Activated T-cell treated with anti-CD3 and anti-CD28 coated beads for 48 hours (primary cell): ENCODE measurements at regions not wholly inside any gene's neighbourhood (a gene's known extent, or its start where the extent isn't known, plus 50 kb on each side); places are given as distances from the start of the nearest gene placed in this dataset.

Experiments used
- DNase-seq: peaks from one replicate; pipeline ENCODE4 v3.0.0-alpha.2; 2020; ENCODE audit warnings: low read depth

DNA sequence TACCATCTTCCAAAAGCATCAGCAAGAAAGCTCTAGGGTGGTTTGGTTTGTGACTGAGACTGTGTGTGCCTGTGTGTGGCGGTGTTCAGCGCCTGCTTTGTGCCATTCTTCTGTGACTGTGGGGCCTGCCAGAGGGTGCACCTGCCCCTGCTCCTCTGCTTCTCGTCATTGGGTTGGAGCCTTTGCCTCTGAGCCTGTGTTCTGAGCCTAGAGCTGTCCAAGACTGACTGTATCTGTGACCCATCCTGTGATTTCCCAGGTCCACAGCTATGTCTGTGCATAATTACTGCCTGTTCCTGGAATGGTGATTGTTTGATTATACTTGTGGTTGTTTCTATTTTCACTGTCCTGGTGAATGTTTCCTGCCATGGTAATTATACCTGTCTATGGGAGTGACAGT, 57.1 kb upstream of the KLHL29 start:
- DNase-seq = no peak

DNA sequence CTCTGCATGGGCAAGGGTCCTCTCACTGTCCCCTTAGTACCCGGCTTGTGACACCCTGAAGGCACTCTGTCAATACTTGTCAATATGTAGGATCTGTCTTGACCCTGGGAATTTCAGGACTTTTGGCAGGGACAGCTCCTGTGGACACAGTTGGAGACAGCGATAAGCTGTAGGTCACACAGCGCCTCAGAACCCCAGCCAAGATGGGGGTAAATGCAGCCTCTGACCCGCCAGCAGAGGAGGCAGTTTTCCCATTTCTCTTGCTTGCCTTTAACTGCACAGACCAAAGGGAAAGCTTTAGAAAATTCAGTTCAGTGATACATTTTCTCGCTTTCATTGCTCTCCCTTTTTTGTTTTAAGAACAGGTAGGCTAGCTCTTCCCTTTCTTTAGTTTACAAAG, 54.8 kb upstream of the KLHL29 start:
- DNase-seq = no peak
